Nephron progenitor cell (in vitro differentiated cells): ENCODE measurements at regions not wholly inside any gene's neighbourhood (a gene's known extent, or its start where the extent isn't known, plus 50 kb on each side); places are given as distances from the start of the nearest gene placed in this dataset.

Source experiments
- DNase-seq: peaks from one replicate; pipeline ENCODE4 v3.0.0; 2021
- H3K27ac Mint-ChIP-seq: 2 replicates; pipeline ENCODE4 v1.8.0; 2021; ENCODE audit warnings: mild to moderate bottlenecking, moderate library complexity, mixed read lengths
- H3K27me3 Mint-ChIP-seq: 2 replicates; pipeline ENCODE4 v1.8.0; 2021; ENCODE audit warnings: mild to moderate bottlenecking, low read depth, mixed read lengths; ENCODE audit not compliant: poor library complexity
- H3K36me3 Mint-ChIP-seq: 2 replicates; pipeline ENCODE4 v1.8.0; 2021; ENCODE audit warnings: low read depth, mixed read lengths
- H3K4me1 Mint-ChIP-seq: 2 replicates; pipeline ENCODE4 v1.8.0; 2021; ENCODE audit warnings: mixed read lengths
- H3K4me3 Mint-ChIP-seq: 2 replicates; pipeline ENCODE4 v1.8.0; 2021; ENCODE audit warnings: mild to moderate bottlenecking, moderate library complexity, mixed read lengths
- H3K9me3 Mint-ChIP-seq: 2 replicates; pipeline ENCODE4 v1.8.0; 2021; ENCODE audit warnings: mild to moderate bottlenecking, moderate library complexity, mixed read lengths
- TF ChIP-seq, protein P1 (sequence below): fragments of 200-600 bp; sonication (generic); IDR thresholded peaks from 2 replicates; pipeline ENCODE4 v1.5.0; 2021; ENCODE audit warnings: antibody characterized with exemption

DNA sequence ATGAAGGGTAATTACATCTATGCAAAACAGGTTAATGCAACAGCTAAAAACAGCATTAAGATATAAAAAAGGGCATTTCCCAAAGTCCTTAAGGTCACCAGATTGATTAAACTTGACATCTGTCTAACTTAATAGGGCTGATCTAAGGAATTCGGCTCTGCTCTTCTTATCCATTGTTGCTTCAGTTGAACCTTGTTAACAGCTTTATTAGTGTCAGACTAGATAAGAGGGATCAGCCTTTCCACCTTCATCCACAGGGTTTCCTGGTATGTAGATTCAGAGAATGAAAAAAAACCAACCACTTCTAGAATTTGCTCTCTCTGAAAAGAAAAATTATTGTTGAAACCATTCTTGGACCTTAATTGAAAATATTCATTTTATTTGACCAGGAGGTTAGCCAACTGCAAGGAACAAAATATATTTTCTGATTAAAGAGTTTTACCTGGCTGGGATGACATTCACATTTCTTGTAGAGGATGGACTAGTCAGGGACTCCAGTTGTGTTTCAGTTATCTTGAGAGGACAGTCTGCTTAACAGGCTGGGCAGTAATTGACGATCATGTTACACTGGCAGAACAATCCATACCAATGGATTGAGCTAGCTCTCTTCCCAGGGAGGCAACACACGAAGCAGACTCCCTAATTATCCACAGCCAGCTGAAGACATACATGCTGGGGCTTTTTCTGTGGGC lies 357.4 kb upstream of the ACVR2A start:
- TF ChIP-seq, protein P1, sequence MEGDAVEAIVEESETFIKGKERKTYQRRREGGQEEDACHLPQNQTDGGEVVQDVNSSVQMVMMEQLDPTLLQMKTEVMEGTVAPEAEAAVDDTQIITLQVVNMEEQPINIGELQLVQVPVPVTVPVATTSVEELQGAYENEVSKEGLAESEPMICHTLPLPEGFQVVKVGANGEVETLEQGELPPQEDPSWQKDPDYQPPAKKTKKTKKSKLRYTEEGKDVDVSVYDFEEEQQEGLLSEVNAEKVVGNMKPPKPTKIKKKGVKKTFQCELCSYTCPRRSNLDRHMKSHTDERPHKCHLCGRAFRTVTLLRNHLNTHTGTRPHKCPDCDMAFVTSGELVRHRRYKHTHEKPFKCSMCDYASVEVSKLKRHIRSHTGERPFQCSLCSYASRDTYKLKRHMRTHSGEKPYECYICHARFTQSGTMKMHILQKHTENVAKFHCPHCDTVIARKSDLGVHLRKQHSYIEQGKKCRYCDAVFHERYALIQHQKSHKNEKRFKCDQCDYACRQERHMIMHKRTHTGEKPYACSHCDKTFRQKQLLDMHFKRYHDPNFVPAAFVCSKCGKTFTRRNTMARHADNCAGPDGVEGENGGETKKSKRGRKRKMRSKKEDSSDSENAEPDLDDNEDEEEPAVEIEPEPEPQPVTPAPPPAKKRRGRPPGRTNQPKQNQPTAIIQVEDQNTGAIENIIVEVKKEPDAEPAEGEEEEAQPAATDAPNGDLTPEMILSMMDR: no peak

DNA sequence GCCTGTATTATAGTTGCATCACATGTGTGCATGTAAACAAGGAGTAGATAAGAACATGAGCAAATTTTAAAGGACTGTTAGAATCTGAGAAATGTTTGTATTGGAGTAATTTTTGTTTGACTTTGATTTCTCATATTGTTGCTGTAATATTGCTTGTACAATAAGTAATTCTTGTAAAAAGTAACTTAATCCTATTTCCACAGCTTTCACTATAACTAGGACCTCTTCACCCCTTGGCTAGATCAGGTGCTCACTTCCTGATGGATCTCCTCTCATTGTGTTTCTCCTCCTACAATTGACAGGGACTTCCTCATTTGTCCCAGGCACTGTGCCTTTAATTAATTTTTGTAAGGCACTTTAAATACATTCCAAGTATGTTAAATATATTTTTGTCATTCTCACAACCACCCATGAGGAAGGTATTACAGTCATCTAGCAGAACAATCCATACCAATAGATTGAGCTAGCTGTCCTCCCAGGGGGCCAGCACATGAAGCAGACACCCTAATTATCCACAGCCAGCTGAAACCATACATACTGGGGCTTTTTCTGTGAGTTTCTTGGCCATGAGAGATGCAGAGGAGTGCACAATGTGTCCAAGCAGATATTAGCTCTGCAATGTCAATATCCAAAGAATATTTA lies 359.5 kb upstream of the ACVR2A start:
- H3K4me1 Mint-ChIP-seq: peaks cover 26% of the 10 kb centered on the region
- DNase-seq: no peak
- H3K36me3 Mint-ChIP-seq: no peaks in the 10 kb centered on the region
- TF ChIP-seq, protein P1: no peak
- H3K4me3 Mint-ChIP-seq: no peak overlapping the region
- H3K27ac Mint-ChIP-seq: no peak overlapping the region
- no peaks in the 10 kb centered on the region for H3K27me3 Mint-ChIP-seq
- H3K9me3 Mint-ChIP-seq: no peaks in the 10 kb centered on the region

More for the DNA sequence above, 357.4 kb upstream of the ACVR2A start:
- Mint-ChIP-seq H3K4me1 (peaks cover 33% of the 10 kb centered on the region), H3K9me3 (no peaks in the 10 kb centered on the region), H3K4me3 (no peak overlapping the region), H3K27ac (no peak overlapping the region), H3K36me3 (no peaks in the 10 kb centered on the region), H3K27me3 (no peaks in the 10 kb centered on the region)
- no peak for DNase-seq

DNA sequence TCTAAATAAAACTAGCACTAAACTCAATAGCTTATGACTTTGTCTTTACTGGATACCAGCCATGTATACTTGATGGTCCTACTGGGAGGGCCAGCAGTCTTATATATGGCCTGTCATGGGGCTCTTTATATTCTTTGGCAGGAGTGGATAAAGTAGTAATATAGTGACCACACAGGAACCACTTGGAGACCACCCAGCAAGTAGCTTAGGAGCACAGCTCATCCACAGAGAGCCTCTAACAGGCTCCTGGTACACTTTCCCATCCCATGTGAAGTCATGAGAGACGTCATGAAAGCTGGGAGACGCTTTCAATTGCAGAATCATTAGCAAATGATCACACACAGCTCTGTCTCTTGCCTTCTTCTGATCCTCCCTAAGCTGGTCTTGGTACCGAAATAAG lies 360.9 kb upstream of the ACVR2A start:
- DNase-seq: no peak
- Mint-ChIP-seq H3K27me3 (no peaks in the 10 kb centered on the region), H3K27ac (no peak overlapping the region), H3K36me3 (no peaks in the 10 kb centered on the region), H3K9me3 (no peaks in the 10 kb centered on the region), H3K4me3 (no peak overlapping the region), H3K4me1 (peaks cover 23% of the 10 kb centered on the region)
- TF ChIP-seq, protein P1: no peak

DNA sequence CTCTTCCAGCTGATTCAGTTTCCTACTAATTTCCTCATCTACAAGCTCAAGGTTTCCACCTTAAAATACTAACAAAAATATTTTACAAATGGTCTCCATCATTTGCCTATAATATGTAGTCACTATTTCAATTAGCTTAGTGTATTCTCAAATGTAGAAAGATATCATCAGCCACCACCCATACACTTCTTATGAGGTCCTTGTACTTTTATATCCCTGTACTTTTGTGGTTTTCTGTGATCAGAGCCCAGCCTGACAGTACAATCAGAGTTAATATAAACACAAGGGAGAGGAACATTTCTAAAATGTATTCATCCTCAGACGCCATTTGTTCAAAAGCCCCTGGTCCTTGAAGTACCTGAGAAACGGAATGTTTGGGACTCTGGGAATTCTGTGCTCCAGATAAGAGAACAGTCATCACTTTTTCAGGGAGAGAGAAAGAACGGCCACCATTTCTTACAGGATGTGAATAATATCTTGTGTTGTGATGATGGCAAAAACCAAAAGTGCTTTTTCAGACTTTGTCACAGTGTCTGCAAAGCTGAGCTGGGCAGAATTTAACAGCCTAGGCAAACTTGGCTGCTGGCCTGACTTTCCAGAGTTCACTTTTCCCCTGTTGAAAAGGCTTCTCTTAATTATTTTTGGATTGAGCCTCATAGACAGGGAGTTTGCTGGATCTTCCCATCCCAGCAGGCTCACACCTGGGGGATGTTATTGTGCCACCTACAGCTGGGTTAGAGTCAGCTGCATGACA lies 361.7 kb upstream of the ACVR2A start:
- Mint-ChIP-seq H3K27me3 (no peaks in the 10 kb centered on the region), H3K9me3 (no peaks in the 10 kb centered on the region), H3K27ac (no peak overlapping the region), H3K4me1 (peaks cover 15% of the 10 kb centered on the region), H3K4me3 (no peak overlapping the region), H3K36me3 (no peaks in the 10 kb centered on the region)
- no peak for DNase-seq
- TF ChIP-seq, protein P1: no peak

DNA sequence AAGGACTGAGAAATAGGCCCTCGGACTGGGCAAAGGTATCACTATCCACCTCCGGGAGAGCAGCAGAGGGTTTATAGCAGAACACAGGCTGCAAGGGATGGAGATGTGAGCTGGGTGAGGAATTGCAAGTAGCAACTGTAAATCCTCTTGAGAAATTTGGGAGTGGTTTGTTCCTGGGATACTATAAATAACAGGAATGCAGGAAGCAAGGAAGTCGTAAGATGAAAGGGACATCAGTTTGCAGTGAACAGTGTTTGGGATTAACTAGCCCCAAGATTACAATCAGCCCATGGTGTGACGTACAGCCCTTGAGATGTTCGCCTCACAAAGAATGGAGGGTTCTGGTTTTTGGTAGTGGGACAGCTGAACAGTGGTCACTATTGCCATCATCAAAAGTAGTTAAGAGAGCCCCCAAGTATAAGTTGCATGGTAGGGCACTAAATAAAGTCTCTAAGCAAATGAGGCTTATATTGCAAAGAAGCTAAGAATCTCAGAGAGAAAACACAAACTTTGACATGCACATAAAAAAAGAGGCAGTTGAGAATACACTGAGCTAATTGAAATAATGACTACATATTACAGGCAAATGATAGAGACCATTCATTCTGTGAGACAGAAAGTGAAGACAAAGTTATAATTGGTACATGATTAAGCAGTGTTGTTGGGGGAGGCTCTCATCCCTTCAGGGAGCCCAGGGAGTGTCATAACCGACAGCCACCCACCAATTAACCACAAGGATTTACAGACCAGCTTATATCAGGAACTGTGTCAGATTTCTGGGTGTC lies 362.5 kb upstream of the ACVR2A start:
- Mint-ChIP-seq H3K4me1 (peaks cover 7% of the 10 kb centered on the region), H3K36me3 (no peaks in the 10 kb centered on the region), H3K27me3 (no peaks in the 10 kb centered on the region), H3K9me3 (no peaks in the 10 kb centered on the region), H3K4me3 (no peak overlapping the region), H3K27ac (no peak overlapping the region)
- no peak for DNase-seq
- TF ChIP-seq, protein P1: no peak
